ENCODE measurements at regions not wholly inside any gene's neighbourhood (a gene's known extent, or its start where the extent isn't known, plus 50 kb on each side); places are given as distances from the start of the nearest gene placed in this dataset.
"Not testable (repeated sequence)": the region's sequence is repeated elsewhere in the genome, so short reads cannot be mapped to it uniquely, and the experiment has no call there.

DNA sequence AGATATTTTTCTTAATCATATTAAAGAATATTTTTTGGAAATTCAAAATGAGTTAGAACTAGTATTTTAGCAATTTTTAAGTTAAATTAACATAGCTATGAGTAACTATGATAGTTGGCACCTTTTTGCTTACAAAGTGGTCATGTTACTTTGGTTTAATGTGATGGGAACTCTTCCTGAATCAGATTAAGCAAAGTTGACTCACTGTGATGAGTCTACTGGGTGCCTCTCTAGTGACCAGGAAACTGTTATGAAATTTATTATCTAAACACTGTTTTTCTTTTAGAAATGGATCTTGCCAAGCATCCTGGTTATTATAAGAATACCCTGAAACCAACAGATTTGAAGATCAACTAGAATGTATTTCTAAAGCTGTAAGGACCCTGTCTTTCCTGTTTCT is 985.8 kb downstream of the TRAM1L1 start:
- DNase-seq: no peak

DNA sequence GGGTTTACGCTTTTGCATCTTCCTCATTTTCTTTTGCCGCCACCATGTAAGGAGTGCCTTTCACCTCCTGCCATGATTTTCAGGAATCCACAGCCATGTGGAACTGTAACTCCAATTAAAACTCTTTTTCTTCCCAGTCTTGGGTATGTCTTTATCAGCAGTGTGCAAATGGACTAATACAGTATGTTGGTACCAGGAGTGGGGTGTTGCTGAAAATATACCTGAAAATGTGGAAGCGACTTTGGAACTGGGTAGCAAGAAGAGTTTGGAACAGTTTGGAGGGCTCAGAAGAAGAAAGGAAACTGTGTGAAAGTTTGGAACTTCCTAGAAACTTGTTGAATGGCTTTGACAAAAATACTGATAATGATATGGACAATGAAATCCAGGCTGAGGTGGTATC is 983.9 kb upstream of the NDST4 start:
- DNase-seq: not testable (repeated sequence)

DNA sequence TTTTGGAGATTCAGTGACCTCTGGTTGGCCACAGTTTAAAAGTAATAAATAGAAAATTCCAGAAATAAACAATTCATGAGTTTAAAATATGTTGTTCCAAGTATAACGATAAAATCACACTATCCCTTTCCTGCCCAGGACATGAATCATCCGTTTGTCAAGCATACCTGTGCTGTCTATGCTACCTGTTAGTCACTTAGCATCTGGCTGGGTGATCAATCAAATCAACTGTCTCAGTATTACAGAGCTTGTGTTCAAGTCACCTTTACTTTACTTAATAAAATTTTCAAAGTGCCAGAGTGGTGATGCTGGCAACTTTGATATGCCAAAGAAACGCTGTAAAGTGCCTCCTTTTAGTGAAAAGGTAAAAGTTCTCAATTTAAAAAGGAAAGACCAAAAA is 979.5 kb upstream of the NDST4 start:
- no peak for DNase-seq

DNA sequence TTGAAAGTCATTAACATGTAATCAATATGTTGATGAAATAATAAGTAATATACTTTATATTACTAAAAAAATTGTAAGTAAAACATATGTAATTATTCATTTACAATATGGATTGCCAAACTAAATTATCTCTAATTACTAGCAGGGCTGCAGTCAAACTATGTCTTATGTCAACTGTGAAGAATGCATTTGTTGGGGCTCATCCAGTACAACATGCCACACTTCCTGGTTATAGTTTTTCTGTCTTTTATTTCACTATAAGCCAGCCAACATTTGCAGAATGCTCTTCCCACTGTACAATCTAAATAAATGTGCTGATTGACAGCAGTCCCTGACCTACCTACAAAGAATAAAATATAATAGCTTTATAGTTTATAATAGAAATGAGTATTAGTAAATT is 975.4 kb upstream of the NDST4 start:
- no peak for DNase-seq

DNA sequence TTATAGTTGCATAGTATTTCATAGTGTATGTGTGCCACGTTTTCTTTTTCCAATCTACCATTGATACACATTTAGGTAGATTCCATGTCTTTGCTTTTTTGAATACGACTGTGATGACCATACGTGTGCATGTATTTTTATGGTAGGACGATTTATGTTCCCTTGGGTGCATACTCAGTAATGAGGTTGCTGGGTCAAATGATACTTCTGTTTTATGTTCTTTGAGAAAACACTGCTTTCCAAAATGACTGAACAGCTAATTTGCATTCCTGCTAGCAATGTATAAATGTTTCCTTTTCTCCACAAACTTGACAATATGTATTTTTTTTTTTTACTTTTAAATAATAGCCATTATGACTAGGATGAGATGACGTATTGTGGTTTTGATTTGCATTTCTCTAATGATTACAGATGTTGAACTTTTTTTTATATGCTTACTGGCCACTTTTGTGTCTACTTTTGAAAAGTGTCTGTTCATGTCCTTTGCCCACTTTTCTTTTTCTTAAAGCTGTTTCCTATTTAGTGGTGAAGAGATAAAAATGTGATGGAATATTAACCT is 969.5 kb upstream of the NDST4 start:
- DNase-seq: no peak

DNA sequence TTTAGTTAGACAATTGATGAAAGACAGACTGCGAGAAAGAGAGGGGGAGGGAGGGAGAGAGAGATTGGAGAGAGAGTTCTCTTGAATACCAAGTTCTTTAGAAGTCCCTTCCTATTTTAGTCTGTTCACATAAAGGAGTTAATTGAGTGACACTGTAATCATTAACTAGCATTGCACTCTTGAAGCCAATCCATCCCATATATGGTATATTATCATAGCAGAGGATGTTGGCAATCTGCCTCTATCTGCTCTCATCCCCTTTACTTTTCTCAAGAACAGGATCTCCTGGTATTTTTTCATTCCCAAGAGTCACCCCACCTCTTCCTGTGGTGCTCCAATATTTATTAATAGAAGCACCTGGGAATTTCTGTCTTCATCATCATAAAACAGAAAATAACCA is 959.6 kb upstream of the NDST4 start:
- DNase-seq: no peak

DNA sequence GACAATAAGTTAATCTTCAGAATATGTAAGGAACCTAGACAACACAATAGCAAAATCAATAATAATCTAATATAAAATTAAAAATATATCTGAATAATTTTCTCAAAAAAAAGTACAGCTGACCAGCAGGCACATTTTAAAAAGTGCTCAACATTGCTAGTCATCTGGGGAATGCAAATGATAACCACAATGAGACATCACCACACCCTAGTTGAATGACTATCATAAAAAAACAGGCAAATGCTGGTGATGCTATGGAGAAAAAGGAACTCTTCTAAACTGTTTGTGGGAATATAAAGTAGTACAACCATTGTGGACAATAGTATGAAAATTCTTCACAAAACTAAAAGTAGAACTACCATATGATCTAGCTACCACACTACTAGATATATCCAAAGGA is 956.9 kb upstream of the NDST4 start:
- DNase-seq: no peak

DNA sequence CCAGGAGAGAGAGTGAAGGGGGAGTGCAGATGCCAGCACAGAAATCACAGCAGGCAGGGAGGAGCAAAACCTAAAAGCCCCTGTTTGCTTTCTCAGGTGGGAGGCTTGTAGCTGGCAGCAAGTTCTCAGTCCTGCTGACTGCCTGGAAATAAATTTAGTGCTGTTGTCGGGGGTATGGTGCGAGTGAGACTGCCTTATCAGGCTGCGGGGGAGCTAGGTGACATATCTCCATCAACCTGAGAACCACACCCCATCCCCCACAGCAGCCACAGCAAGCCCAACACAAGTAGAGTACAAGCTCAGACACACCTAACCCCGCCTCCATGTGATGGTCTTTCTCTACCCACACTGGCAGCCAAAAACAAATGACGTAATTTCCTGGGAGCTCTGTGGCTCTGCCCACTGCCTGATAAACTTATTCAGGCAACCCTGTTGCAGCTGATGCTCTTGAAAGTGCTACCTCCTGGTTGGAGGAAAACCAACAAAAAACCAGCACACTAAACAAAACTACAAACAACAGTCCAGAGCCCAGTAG is 953.4 kb upstream of the NDST4 start:
- DNase-seq: no peak

DNA sequence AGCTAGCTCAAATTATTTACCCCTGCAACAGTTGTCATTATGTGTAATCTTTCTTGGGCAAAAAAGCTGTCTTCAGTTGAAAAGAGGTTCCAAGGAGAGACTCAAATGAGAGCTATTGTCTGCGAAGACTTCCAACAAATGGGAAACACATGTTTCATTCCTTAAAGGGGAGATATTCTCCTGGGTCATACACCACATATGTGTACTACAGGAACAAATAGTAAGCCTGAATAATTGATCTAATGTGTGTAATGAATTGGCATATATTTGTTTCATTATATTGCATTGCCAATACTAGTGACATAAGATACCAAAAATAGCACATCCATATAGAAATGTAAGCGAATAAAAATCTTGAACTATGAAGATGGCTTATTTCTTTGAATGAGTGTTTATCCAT is 950.9 kb upstream of the NDST4 start:
- no peak for DNase-seq

DNA sequence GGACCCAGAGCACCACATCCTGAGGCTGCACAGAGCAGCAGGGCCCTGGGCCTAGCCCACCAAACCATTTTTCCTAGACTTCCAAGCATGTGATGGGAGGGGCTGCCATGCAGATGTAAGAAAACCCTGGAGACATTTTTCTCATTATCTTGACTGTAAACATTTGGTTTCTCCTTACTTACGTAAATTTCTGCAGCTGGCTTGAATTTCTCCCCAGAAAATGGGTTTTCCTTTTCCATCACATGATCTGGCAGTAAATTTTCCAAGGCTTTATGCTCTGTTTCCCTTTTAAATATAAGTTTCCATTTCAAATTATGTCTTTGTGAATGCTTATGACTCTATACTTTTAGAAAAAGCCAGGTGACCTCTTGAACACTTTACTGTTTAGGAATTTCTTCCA is 945.9 kb upstream of the NDST4 start:
- DNase-seq: no peak

DNA sequence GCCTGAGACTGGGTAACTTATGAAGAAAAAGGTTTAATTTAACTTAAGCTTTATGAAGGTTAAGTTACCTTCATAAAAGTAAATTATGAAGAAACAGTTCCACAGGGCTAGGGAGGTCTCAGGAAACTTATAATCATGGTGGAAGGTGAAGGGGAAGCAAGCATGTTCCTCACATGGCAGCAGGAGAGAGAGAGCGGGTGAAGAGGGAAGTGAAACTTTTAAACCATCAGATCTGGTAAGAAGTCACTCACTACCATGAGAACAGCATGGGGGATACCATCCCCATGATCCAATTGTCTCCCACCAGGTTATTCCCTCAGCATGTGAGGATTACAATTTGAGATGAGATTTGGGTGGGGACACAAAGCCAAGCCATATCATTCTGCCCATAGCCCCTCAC is 944.7 kb upstream of the NDST4 start:
- no peak for DNase-seq

DNA sequence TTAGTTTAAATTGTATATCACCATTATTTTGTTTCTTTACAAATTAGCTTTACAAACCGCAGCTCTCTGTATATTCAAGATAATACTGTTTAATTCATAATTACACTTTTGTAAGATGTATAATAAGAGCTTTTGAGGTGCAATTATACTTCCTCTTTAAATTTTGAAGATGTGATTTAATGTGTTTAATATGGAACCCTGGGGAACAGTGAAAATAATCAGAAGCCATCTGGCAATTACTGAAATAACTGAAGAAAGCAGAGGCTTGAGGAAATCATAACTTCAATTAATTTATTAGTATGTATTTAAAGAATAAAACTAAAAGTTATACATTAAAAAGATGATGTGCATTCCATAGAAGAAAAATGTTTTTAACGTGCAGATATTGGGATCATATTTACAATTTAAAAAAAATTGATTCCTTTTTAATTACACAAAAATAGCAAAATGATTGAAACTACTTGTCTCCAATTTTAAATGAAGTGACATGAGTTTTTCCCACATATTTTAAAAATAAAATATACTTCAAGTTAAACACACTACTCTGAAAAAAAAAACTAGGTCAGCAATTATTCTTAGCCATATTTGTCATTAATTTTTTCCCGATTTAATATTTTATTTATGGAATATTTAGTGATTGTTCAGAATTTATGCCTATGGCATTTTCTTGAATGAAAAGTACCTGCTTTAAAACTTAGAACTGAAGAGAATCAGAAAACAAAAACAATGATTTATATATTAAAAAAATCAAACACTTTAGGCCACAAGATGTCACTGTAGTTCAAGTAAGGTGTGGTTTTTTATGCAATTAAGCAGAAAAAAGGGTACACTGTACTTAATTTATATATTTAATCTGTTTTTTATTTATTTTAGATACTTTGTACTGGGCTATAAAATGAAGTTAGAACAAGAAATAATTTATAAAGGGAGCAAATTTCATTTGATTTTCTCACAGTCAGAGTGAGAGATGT is 942.7 kb upstream of the NDST4 start:
- no peak for DNase-seq

DNA sequence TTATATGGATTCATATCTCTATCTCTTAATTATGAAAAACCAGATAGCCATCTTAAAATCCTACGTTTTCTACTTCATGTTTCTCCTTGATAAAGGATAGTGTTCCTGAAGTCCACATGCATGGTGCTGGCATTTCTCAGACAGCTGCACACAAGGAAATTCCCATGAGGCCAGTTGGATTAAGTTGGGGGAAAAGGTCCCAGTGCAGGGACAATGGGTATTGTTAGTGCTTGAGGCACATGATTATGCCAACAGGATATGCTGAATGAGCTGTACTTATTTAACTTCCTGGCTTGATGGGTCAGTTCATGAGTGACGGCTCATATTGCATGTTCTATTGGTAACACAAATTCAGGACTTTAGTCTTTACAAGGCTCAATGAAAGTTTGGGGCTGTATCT is 913.9 kb upstream of the NDST4 start:
- DNase-seq: no peak

DNA sequence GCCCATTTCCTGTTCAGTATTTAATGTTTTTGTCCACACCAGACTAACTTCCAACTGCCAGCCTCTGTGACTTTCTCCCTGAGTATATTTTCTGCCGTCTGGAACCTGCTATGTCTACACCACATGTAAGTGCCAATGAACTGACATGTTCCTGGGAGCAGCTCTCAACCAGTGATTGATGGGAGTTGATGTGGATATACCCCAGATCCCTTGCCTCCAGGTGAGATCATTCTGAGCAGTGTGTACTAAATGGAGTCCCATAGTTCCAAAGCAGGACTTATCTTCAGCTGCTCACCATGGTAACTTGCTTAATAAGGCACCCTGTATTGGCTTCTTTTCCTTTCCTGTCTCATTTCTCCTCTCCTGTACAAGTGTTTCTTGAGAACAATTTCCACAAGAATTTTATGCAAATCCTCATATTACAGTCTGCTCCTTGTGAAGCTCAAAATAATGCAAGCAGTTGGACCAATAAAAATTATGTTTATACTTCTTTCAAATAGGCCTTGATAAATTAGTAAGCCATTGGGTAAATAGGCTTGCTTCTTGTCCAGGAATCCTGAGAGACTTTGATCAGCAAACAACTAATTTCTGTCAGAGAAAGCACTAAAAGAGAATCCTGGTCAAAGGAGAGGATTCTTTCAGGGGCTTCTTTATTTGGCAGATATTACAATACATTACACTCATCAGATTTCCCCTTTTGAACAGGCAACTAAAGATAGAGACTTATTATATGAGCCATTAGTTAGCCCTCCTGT is 911.7 kb upstream of the NDST4 start:
- DNase-seq: no peak

DNA sequence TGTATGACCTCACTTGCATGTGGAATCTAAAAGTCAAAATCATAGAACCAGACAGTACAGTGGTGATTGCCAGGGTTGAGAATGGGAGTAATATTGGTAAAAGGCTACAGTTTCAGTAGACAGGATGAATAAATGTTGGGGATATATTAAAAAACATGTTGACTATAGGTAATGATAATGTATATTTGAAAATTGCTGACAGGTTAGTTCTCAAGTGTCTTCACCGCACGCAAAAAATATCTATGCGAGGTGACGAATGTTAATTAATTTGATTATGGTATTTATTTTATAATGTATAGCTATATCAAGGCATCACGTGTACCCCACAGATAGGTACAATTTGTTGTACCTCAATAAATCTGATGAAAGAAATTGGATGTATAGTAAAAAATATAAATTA is 909.6 kb upstream of the NDST4 start:
- no peak for DNase-seq

DNA sequence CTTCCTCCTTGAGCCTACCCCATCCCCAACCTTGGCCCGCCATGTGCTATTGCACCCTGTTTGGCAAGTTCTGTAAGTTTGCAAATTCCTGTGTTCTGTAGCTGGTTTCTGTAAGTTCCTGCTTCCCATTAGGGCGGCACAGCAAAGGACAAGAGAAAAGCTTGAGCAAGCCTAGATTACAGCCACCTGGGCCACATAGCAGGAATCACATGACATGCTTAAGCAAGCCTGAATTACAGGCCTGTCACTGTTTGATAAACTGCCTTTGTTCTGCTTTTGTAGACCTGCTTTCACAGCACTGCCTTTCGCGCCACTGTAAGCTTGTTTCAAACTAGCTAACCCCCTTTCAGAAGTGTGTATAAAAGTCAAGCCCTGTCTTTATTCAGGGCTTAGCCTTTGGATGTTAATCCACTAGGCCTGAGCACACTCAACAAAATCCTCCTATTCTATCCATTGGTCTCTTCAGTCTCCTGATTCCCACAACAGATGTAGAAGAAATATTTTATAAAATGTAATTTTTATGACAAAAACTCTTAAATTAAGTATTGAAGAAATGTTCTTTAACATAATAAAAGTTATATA is 906.8 kb upstream of the NDST4 start:
- DNase-seq: no peak

DNA sequence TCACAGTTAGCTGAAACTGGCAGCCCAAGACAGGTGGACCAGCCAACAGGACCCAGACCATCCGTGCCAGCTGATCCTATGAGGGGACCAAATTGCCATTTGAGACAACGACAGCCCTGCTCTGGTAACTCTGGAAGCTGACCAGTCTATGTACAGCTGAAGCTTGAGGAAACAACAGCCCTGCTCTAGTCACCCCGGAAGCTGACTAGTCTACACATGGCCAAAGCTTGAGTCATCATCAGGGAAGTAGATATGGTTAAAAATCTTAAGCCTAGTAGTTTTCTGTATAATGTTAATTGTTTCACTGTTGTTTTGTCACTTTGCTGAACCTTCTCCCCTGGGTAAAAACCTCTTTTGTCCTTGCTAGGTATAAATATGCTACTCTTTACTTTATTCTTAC is 905.4 kb upstream of the NDST4 start:
- DNase-seq: no peak

DNA sequence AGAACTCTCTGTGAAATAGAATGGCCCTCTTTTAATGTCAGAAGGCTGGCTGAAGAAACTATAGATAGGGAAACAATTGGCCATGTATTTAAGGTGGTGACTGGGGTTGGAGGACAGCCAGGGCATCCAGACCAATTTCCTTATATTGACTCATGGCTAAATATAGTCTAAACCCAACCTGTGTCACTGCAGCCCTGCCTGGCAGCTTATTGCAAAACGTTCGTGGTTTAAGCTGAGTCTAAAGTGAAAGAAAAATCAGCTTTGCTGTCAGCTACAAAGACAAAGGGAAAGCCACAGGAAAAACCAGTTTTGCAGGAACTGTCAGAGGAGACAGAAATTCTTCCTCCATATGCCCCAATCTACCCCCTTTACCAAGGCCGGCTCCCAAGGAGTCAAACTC is 902.8 kb upstream of the NDST4 start:
- no peak for DNase-seq

DNA sequence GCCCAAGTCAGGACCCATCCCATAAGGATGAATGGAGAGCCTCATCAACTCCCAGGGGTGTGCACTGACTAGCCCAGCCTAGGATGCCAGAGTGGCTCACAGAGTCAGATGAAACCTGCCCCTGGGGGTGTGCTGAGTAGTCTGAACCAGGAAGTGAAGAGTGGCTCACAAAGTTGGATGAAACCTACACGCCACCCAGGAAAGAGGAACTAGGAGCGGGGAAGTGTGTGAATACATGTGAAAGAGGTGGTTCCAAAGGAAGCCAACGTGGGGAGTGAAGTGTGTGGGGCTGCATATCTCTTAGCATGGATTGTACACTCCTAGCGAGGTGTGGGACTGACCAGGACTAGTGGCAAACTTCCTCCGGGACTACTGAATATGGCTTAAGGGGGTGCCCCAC is 902.1 kb upstream of the NDST4 start:
- no peak for DNase-seq

DNA sequence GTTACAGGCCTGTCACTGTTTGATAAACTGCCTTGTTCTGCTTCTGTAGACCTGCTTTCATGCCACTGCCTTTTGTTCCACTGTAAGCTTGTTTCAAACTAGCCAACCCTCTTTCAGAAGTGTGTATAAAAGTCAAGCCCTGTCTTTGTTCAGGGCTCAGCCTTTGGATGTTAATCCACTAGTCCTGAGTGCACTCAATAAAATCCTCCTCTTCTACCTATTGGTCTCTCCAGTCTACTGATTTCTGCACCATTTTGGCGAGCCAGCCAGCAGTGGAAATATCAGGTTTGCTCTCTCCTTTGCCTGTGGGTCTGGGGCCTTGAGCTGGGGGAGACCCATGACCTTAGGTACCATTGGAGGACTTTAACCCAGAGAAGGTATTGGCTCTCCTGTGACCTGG is 901.6 kb upstream of the NDST4 start:
- DNase-seq: no peak

DNA sequence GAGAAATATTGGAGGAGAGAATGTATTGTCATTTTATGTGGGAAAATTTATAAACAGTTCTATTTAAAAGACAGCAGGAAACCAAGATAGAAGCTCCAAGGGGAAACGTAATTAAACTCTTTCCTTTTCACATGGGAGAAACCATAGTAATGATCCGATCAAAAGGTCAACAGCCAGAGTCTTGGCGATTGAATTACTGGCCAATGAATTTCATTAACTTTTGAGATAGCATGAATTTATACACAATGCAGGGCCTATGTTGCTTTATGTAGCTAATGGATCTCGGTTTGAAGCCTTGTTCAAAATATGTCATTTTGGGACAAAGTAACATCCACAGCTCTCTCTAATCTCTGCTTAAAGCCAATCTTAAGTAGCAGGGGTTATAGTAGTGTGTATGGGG is 897.5 kb upstream of the NDST4 start:
- DNase-seq: no peak

DNA sequence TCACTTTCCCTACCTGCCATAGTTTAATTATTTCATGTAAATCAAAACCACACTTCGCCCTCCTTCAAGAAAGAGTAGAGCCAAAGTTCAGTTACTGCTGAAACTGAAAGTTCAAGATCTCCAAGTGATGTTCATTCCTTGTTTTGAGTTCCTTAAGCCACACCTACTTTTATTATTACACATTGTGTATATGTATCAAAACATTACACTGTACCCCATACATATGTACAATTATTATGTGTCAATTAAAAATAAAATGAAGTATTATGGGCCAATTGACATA is 892.3 kb upstream of the NDST4 start:
- no peak for DNase-seq

DNA sequence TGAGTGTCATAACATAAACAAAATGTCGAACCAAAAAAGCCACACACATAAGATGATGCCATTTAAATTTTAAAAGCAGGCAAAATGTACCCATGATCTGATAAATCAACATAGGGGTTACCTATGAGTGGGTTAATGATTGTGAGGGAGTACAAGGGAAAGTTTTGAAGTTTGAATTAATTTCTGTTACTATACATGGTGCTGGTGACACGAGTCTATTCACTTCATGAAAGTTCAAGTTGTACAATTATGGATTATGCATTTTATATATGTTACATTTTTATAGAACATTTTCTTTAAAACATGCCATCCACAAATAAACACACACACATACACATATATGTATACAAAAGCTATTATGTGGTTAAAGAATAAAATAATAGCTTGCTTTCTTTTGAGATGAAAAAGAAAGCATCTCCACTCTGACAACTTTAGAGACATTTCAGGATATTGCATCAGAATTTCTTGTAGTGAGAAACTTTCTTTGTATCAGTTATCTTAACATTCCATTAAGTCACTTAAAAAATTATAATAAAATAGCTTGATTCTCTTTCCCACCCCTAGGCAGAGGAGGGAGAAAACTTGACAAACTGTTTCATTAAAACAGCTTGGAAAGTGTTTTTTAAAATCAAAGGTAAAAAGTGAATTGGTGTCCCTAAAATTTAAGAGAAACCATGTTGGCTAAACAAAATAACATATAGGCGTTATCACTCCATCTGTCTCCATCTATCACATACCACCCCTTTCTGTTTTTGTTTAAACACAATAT is 891.8 kb upstream of the NDST4 start:
- no peak for DNase-seq

Measured in activated gamma-delta T cell treated with Interleukin-2 at 50 U/mL for 16 hours (primary cell).